HEK293 (cell line): ENCODE measurements at regions not wholly inside any gene's neighbourhood (a gene's known extent, or its start where the extent isn't known, plus 50 kb on each side); places are given as distances from the start of the nearest gene placed in this dataset.

Source experiments
- HOXA7 ChIP-seq: sonication (generic); formaldehyde crosslinking; IDR thresholded peaks from 2 replicates; pipeline ENCODE4 v1.8.1; 2022; ENCODE audit warnings: missing genetic modification reagents, borderline replicate concordance
- ZNF660 ChIP-seq: fragments of 450-650 bp; IDR thresholded peaks from 2 replicates; pipeline ENCODE4 v1.5.1; 2018; ENCODE audit warnings: missing biosample characterization, mild to moderate bottlenecking, missing genetic modification characterization
- ZNF670 ChIP-seq: fragments of 450-650 bp; formaldehyde crosslinking; IDR thresholded peaks from 2 replicates; pipeline ENCODE4 v1.5.1; 2016; ENCODE audit warnings: missing biosample characterization, missing genetic modification characterization, low read depth
- ZSCAN23 ChIP-seq: fragments of 450-650 bp; formaldehyde crosslinking; IDR thresholded peaks from 2 replicates; pipeline ENCODE4 v1.5.1; 2016; ENCODE audit warnings: missing biosample characterization, missing genetic modification characterization
- TF ChIP-seq, protein P1 (sequence below): fragments of 450-650 bp; formaldehyde crosslinking; IDR thresholded peaks from 2 replicates; pipeline ENCODE4 v1.5.1; 2016; ENCODE audit warnings: missing biosample characterization, missing genetic modification characterization
- TF ChIP-seq, protein P2 (sequence below): fragments of 450-650 bp; formaldehyde crosslinking; IDR thresholded peaks from 2 replicates; pipeline ENCODE4 v1.5.1; 2016; ENCODE audit warnings: missing biosample characterization, missing genetic modification characterization
- TF ChIP-seq, protein P3 (sequence below): fragments of 450-650 bp; formaldehyde crosslinking; IDR thresholded peaks from 2 replicates; pipeline ENCODE4 v1.5.1; 2016; ENCODE audit warnings: missing biosample characterization, missing genetic modification characterization

DNA sequence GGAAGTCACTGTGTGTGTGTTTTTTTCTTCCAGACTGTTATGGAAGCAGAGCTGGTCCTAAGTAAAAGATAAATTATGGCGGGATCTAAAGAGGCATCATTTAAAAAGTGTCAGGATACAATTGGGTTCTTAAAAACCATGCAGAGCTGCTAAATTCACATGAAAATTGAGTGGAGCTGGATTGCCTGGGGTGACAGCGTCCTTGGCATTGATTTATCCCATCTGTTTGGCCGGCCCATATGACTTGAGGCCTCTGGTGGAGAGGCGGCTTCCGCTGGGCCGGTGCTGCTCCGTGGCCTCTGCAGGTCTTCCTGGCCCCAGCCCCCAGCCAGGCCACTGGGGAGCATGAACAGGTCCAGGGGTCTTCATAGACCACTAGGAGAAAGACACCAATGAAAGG is 165.5 kb downstream of the GLI2 start:
- TF ChIP-seq, protein P1, sequence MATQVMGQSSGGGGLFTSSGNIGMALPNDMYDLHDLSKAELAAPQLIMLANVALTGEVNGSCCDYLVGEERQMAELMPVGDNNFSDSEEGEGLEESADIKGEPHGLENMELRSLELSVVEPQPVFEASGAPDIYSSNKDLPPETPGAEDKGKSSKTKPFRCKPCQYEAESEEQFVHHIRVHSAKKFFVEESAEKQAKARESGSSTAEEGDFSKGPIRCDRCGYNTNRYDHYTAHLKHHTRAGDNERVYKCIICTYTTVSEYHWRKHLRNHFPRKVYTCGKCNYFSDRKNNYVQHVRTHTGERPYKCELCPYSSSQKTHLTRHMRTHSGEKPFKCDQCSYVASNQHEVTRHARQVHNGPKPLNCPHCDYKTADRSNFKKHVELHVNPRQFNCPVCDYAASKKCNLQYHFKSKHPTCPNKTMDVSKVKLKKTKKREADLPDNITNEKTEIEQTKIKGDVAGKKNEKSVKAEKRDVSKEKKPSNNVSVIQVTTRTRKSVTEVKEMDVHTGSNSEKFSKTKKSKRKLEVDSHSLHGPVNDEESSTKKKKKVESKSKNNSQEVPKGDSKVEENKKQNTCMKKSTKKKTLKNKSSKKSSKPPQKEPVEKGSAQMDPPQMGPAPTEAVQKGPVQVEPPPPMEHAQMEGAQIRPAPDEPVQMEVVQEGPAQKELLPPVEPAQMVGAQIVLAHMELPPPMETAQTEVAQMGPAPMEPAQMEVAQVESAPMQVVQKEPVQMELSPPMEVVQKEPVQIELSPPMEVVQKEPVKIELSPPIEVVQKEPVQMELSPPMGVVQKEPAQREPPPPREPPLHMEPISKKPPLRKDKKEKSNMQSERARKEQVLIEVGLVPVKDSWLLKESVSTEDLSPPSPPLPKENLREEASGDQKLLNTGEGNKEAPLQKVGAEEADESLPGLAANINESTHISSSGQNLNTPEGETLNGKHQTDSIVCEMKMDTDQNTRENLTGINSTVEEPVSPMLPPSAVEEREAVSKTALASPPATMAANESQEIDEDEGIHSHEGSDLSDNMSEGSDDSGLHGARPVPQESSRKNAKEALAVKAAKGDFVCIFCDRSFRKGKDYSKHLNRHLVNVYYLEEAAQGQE (tag by site-specific recombination): no peak
- TF ChIP-seq ZNF660 (no peak), ZNF670 (tag by site-specific recombination) (no peak), HOXA7 (no peak), ZSCAN23 (no peak)
- TF ChIP-seq, protein P2, sequence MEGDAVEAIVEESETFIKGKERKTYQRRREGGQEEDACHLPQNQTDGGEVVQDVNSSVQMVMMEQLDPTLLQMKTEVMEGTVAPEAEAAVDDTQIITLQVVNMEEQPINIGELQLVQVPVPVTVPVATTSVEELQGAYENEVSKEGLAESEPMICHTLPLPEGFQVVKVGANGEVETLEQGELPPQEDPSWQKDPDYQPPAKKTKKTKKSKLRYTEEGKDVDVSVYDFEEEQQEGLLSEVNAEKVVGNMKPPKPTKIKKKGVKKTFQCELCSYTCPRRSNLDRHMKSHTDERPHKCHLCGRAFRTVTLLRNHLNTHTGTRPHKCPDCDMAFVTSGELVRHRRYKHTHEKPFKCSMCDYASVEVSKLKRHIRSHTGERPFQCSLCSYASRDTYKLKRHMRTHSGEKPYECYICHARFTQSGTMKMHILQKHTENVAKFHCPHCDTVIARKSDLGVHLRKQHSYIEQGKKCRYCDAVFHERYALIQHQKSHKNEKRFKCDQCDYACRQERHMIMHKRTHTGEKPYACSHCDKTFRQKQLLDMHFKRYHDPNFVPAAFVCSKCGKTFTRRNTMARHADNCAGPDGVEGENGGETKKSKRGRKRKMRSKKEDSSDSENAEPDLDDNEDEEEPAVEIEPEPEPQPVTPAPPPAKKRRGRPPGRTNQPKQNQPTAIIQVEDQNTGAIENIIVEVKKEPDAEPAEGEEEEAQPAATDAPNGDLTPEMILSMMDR: no peak
- TF ChIP-seq, protein P3, sequence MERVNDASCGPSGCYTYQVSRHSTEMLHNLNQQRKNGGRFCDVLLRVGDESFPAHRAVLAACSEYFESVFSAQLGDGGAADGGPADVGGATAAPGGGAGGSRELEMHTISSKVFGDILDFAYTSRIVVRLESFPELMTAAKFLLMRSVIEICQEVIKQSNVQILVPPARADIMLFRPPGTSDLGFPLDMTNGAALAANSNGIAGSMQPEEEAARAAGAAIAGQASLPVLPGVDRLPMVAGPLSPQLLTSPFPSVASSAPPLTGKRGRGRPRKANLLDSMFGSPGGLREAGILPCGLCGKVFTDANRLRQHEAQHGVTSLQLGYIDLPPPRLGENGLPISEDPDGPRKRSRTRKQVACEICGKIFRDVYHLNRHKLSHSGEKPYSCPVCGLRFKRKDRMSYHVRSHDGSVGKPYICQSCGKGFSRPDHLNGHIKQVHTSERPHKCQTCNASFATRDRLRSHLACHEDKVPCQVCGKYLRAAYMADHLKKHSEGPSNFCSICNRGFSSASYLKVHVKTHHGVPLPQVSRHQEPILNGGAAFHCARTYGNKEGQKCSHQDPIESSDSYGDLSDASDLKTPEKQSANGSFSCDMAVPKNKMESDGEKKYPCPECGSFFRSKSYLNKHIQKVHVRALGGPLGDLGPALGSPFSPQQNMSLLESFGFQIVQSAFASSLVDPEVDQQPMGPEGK (tag by site-specific recombination): no peak
